ENCODE measurements at regions not wholly inside any gene's neighbourhood (a gene's known extent, or its start where the extent isn't known, plus 50 kb on each side); places are given as distances from the start of the nearest gene placed in this dataset.

DNA sequence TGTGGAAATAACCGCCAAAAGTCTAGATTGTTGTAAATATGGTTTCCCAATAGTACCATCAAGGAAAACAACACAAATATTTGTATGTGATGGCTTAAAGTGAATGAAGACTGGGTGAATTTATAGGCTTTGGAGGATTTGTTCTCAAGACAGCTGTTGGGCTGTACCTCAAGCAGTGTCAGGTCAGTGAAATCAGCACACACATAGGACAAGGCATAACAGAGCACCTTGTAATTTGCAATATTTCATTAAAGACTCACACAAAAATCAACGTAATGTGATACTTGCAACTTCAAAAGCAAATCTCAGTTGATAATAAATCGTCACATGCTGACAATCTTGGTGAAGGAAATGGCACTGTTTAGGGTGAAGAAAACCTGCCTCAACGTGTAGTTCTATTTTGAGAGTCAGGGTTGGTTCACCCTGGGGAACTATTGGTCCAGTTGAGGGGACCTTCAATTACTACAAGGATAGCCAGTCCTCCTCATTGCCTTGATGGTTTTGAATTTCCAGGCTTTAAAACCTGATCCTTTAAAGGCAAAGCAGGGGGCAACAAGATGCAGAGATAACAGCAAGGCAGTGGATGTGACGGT is 126.8 kb upstream of the ST6GAL2 start:
- TF ChIP-seq PRDM15 (CRISPR knock-in tag; IDR thresholded peaks at IDR 0.05): no peak
- TF ChIP-seq CREM (CRISPR knock-in tag; IDR thresholded peaks at IDR 0.05): no peak
- no peak for TF ChIP-seq SP1 (CRISPR knock-in tag; conservative IDR thresholded peaks at IDR 0.05)
- TF ChIP-seq, protein P1, sequence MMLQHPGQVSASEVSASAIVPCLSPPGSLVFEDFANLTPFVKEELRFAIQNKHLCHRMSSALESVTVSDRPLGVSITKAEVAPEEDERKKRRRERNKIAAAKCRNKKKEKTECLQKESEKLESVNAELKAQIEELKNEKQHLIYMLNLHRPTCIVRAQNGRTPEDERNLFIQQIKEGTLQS (CRISPR knock-in tag; conservative IDR thresholded peaks at IDR 0.05): no peak
- no peak for TF ChIP-seq NFYB (CRISPR knock-in tag; conservative IDR thresholded peaks at IDR 0.05; ENCODE audit: low read depth)
